Psoas muscle (tissue), 7 donors: ENCODE measurements at regions not wholly inside any gene's neighbourhood (a gene's known extent, or its start where the extent isn't known, plus 50 kb on each side); places are given as distances from the start of the nearest gene placed in this dataset.

ENCODE experiments used
- ATAC-seq, 4 donors: fragments of 200-7000 bp; cut with Tn5 transposase; one replicate each; pipeline ENCODE4 v1.9.1; 2020; ENCODE audit warnings: moderate library complexity in 3 of 4, mild to moderate bottlenecking in 2 of 4
- DNase-seq, 2 donors: peaks; one replicate each; pipeline ENCODE4 v3.0.0-alpha.2; 2020
- H3K27ac ChIP-seq: fragments of 200-600 bp; one replicate; pipeline ENCODE4 v1.8.0; 2022
- H3K27me3 ChIP-seq, 3 donors: fragments of 200-600 bp in 1 of 3; one replicate each; pipeline versions ENCODE4 v1.6.1 to v1.8.0; 2013 to 2022; ENCODE audit warnings: low read length in 2 of 3, mild to moderate bottlenecking in 2 of 3, moderate library complexity in 1 of 3; ENCODE audit not compliant: insufficient read depth in 3 of 3
- H3K36me3 ChIP-seq, 2 donors: fragments of 200-600 bp in 1 of 2; one replicate each; pipeline versions ENCODE4 v1.6.1 to v1.8.0; 2013 to 2022; ENCODE audit warnings: low read depth in 1 of 2, mild to moderate bottlenecking in 1 of 2, moderate library complexity in 1 of 2; ENCODE audit not compliant: insufficient read depth in 1 of 2
- H3K4me1 ChIP-seq: fragments of 200-600 bp; one replicate; pipeline ENCODE4 v1.8.0; 2022
- H3K4me3 ChIP-seq: fragments of 200-600 bp; one replicate; pipeline ENCODE4 v1.8.0; 2022; ENCODE audit warnings: mild to moderate bottlenecking
- H3K9me3 ChIP-seq: fragments of 200-600 bp; one replicate; pipeline ENCODE4 v1.8.0; 2022
- WGBS, 3 donors: extraction: QIAGEN DNeasy Blood & Tissue Kit; methylation state at CpG; one replicate each; pipeline versions ENCODE4 v1.1.6 to v1.1.7; 2013; 5-methylcytosine and 5-hydroxymethylcytosine counted together
- intact Hi-C, 2 donors: fragments of 100-400 bp; cut with DNase I; formaldehyde crosslinking; loops; one replicate each; pipeline versions ENCODE4 v1.11.0 to v1.14.2; 2022
- TF ChIP-seq, protein P1 (sequence below): fragments of 200-600 bp; IDR thresholded peaks from one replicate; pipeline ENCODE4 v1.8.0; 2022; ENCODE audit warnings: antibody characterized with exemption
- donor health status: healthy with polysubstance abuse.
- donor health status: DM: no; HTN: no; CAD: no; lungs with moderate emphysema.
- donor health status: Bipolar disorder and iron deficiency.
- donor health status: healthy.
- donor health status: DM: yes; HTN: yes; CAD: no.
- donor health status: DM: no; HTN: no; CAD: no.
- donor health status: DM: yes; HTN: yes; CAD: no.

DNA sequence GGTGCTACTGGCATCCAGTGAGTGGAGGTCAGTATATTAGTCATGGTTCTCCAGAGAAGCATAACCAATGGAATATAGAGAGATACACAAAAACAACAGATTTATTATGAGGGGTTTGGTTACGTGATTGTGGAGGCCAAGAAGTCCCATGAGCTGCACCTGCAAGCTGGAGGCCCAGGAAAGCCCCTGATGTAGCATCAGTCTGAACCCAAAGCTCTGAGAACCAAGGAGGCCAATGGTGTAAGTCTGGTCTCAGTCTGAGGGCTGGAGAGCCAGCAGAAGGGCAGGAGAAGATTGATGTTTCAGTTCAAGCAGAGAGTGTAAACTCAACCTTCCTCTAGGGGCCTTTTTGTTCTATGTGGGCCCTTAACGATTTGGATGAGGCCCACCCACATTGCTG lies 144.1 kb downstream of the KLF13 start:
- H3K36me3 ChIP-seq, result no peaks in the 10 kb centered on the region
- WGBS, 3 donors, result 66 to 73% (median 69%) methylated on average over 2 of the region's 2 CpGs
- H3K4me1 ChIP-seq, result no peaks in the 10 kb centered on the region
- TF ChIP-seq, protein P1, sequence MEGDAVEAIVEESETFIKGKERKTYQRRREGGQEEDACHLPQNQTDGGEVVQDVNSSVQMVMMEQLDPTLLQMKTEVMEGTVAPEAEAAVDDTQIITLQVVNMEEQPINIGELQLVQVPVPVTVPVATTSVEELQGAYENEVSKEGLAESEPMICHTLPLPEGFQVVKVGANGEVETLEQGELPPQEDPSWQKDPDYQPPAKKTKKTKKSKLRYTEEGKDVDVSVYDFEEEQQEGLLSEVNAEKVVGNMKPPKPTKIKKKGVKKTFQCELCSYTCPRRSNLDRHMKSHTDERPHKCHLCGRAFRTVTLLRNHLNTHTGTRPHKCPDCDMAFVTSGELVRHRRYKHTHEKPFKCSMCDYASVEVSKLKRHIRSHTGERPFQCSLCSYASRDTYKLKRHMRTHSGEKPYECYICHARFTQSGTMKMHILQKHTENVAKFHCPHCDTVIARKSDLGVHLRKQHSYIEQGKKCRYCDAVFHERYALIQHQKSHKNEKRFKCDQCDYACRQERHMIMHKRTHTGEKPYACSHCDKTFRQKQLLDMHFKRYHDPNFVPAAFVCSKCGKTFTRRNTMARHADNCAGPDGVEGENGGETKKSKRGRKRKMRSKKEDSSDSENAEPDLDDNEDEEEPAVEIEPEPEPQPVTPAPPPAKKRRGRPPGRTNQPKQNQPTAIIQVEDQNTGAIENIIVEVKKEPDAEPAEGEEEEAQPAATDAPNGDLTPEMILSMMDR, result no peak
- no peak for DNase-seq
- no peak overlapping the region for H3K27ac ChIP-seq
- H3K27me3 ChIP-seq, result peaks cover 0 to 3% (median 0%) of the 10 kb centered on the region in 3 donors
- H3K4me3 ChIP-seq, result no peak overlapping the region
- intact Hi-C loops, result no loop called here
- no peaks in the 10 kb centered on the region for H3K9me3 ChIP-seq
- ATAC-seq, result no peak

DNA sequence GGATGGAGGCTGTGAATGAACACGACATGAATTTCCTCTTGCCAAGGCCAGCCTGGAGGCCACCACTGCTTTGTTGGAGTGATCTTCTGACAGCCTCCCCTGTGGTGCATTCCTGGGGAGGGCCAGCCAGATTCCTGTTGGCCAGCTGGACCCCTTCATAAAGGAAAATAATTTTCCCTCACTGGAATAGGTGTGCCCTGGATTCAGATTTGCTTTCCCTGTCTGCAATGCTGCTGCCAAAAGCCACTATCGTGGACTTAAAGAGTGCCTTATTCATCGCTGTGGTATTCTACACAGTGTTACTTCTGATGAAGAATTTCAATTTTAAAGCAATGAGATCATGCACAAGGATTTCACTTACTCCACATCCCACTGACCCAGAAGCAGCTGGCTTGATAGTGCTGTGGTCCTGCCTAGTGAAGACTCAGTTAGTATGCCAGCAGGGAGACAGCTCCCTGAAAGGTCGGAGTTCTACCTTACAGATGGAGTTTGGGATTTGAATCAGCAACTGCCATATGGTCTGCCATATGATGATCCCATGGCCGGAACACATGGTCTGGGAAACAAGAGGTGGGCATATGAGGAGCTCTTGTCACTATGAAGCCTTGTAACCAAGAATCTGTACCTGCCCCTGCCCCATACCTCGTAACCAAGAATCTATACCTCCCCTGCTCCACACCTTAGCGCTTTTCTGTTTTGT lies 145.2 kb downstream of the KLF13 start:
- H3K27me3 ChIP-seq, result peaks cover 0 to 3% (median 0%) of the 10 kb centered on the region in 3 donors
- no peak overlapping the region for H3K27ac ChIP-seq
- H3K4me3 ChIP-seq, result no peak overlapping the region
- intact Hi-C loops, result no loop called here
- no peaks in the 10 kb centered on the region for H3K36me3 ChIP-seq
- DNase-seq (no peak), ATAC-seq (no peak)
- TF ChIP-seq, protein P1, result no peak
- H3K9me3 ChIP-seq, result no peaks in the 10 kb centered on the region
- WGBS, 3 donors, result 62 to 67% (median 67%) methylated on average over 7 of the region's 7 CpGs
- H3K4me1 ChIP-seq, result no peaks in the 10 kb centered on the region

DNA sequence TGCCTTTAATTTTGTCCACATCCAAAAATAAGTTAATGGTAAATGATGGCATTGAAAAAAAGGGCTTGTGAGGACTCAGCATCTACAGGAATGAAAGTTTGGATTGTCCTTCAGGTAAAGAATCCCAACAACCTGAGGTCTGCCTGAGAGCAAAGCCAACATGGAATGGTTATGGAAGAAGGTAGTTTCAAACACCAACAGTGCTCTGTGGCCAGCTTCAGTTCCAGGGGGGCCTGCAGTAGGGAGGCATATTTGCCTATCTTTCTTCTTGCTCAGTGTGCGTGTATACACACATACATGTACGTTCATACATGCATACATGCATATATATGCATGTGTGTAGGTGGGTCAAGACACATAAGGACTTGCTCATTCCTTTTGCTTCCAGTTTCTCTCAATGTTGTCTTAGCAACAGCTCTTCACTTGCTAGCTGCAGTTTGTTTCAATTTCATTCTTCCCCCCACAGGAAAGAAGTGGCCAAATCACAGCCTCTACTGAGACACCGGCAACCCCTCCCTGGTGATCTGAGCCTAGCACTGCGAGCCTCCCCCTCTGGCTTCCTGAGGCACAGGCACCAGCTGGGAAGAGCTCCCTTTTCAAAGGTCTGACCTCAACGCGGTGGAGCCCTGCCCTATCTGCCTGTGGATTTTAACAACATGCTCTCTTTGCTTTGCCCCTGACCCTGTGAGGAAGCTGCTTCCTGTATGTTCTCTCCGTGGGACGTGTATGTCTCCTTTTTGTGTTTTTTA lies 146.2 kb downstream of the KLF13 start:
- Histone ChIP-seq H3K27ac (no peak overlapping the region), H3K36me3 (no peaks in the 10 kb centered on the region), H3K27me3 (peaks cover 0 to 3% (median 0%) of the 10 kb centered on the region in 3 donors), H3K9me3 (no peaks in the 10 kb centered on the region), H3K4me3 (no peak overlapping the region), H3K4me1 (no peaks in the 10 kb centered on the region)
- TF ChIP-seq, protein P1, result no peak
- intact Hi-C loops, result no loop called here
- DNase-seq (no peak), ATAC-seq (no peak)
- WGBS, 3 donors, result 33 to 37% (median 37%) methylated on average over 8 of the region's 8 CpGs

DNA sequence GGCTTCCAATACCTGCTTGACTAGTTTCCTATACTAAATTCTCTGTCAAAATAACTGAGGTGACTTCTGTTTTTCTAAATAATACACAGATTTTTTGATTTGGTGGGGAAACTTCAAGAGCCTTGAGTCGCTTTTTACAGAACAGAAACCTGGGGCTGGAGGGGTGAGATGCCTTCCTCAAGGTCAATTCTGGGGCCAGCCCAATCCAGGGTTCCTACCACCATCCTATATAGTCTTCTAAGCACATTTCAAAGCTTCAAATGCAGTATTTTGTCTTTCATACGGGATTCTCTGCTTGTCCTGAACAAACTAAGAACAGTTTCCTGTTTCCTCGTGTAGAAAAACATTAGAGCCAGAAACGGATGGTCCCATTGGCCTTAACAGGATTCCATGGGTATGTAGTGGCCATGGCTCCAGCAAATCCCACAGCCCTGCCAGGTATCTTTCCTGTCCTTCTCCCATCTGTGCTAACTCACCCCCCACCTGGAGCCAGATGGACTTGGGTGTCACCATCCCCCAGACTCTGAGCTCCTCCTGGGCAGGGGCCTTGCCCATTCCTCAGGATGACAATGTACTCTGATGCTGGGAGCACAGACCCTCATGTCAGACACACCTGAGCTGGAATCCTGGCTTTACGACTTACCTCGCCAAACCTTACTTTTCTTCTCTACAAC lies 146.9 kb downstream of the KLF13 start:
- TF ChIP-seq, protein P1, result no peak
- intact Hi-C loops, result no loop called here
- no peaks in the 10 kb centered on the region for H3K36me3 ChIP-seq
- no peaks in the 10 kb centered on the region for H3K4me1 ChIP-seq
- no peaks in the 10 kb centered on the region for H3K9me3 ChIP-seq
- no peak for DNase-seq
- peaks cover 0 to 3% (median 0%) of the 10 kb centered on the region in 3 donors for H3K27me3 ChIP-seq
- no peak for ATAC-seq
- no peak overlapping the region for H3K4me3 ChIP-seq
- WGBS, 3 donors, result 73 to 75% (median 75%) methylated on average over 6 of the region's 6 CpGs
- no peak overlapping the region for H3K27ac ChIP-seq
